ENCODE measurements at regions not wholly inside any gene's neighbourhood (a gene's known extent, or its start where the extent isn't known, plus 50 kb on each side); places are given as distances from the start of the nearest gene placed in this dataset.

GRCh38 chr11:70002433-70002832 lies 75.7 kb upstream of the ANO1 start:
- H3K56ac ChIP-seq (replicated peaks; ENCODE audit: insufficient read length, low read depth, low read length), result no peak overlapping the region
- H3K23ac ChIP-seq (ENCODE audit: insufficient read length), result no peak overlapping the region
- H3K9me3 ChIP-seq (ENCODE audit: insufficient read depth in 2 of 2, low read depth in 1 of 2, low read length in 1 of 2), result no peaks in the 10 kb centered on the region; a peak in 1 of 4 replicates
- no peak overlapping the region for H4K8ac ChIP-seq (ENCODE audit: extremely low read depth, insufficient read depth, low read length)
- no peak overlapping the region for H2AK5ac ChIP-seq (ENCODE audit: low read depth, low read length)
- TF ChIP-seq HDAC2 (IDR thresholded peaks at IDR 0.05; ENCODE audit: borderline replicate concordance in 1 of 2, low read depth in 2 of 2, low read length in 2 of 2) (no peak), SUZ12 (IDR thresholded peaks at IDR 0.05; ENCODE audit: low read length) (no peak)
- no peak overlapping the region for H3K4me3 ChIP-seq (ENCODE audit: extremely low read depth in 1 of 4, insufficient read depth in 2 of 4, low read depth in 3 of 4, low read length in 4 of 4)
- H3K27ac ChIP-seq (ENCODE audit: low read depth, low read length), result no peak overlapping the region
- peaks cover 0 to 10% (median 4%) of the 10 kb centered on the region in 4 experiments; a peak in 3 of 7 replicates for H3K4me1 ChIP-seq (replicated peaks in 1 of 4; ENCODE audit: control insufficient read depth in 3 of 4, insufficient read depth in 4 of 4, low read length in 3 of 4)
- H2BK5ac ChIP-seq (ENCODE audit: low read depth, low read length), result no peak overlapping the region
- H3K79me1 ChIP-seq (ENCODE audit: low read depth, low read length), result no peaks in the 10 kb centered on the region
- H3K18ac ChIP-seq (ENCODE audit: extremely low read depth, low read length), result no peak overlapping the region
- H2BK120ac ChIP-seq (replicated peaks; ENCODE audit: low read depth, low read length), result no peak overlapping the region
- no peaks in the 10 kb centered on the region for H3K36me3 ChIP-seq (ENCODE audit: control insufficient read depth in 2 of 4, insufficient read depth in 4 of 4, low read length in 3 of 4)
- no peak overlapping the region for H2BK15ac ChIP-seq (ENCODE audit: low read length)
- H2BK20ac ChIP-seq (ENCODE audit: low read length), result no peak overlapping the region
- no peak overlapping the region for H3K4me2 ChIP-seq (ENCODE audit: insufficient read depth in 1 of 2, low read depth in 2 of 2, low read length in 2 of 2)
- FAIRE-seq, result no peak
- no peak overlapping the region for H3K14ac ChIP-seq (ENCODE audit: insufficient read length)
- peaks cover 1 to 26% (median 16%) of the 10 kb centered on the region in 4 experiments for H3K27me3 ChIP-seq (replicated peaks in 1 of 4; ENCODE audit: control insufficient read depth in 3 of 4, extremely low read depth in 1 of 4, insufficient read depth in 3 of 4, low read length in 3 of 4)
- H3K23me2 ChIP-seq (ENCODE audit: low read depth, low read length), result peaks cover 3% of the 10 kb centered on the region; the same call in 1 of the 2 replicates
- H3K9ac ChIP-seq (replicated peaks in 1 of 4; ENCODE audit: extremely low read depth in 1 of 4, low read depth in 3 of 4, low read length in 3 of 4), result no peak overlapping the region
- no peak overlapping the region for H3K4ac ChIP-seq (replicated peaks; ENCODE audit: insufficient read length, low read depth, low read length)
- H4K91ac ChIP-seq (replicated peaks; ENCODE audit: insufficient read length, low read length), result no peak overlapping the region
- ChIA-PET POLR2A (ENCODE audit: partially characterized antibody) (no interaction called here), CTCF (ENCODE audit: partially characterized antibody) (interaction anchor here (0.7 to 1.4 kb wide), 3 partner anchors 9 to 53 kb away, joined by 3 to 4 read pairs (median 3); no protein-coding TSS in a partner anchor)
- no peak overlapping the region for H2BK12ac ChIP-seq (ENCODE audit: low read depth, low read length)
- no peaks in the 10 kb centered on the region for H3K79me2 ChIP-seq (ENCODE audit: control insufficient read depth in 1 of 2, insufficient read depth in 2 of 2, low read length in 2 of 2)
- peaks cover 0 to 5% of the 10 kb centered on the region in 2 experiments for H4K20me1 ChIP-seq (replicated peaks in 1 of 2; ENCODE audit: control insufficient read depth in 1 of 2, insufficient read depth in 2 of 2, low read length in 2 of 2)
- no peak overlapping the region for H4K5ac ChIP-seq (ENCODE audit: insufficient read length, low read depth, low read length)
- H2AFZ ChIP-seq (ENCODE audit: low read length), result no peak overlapping the region
- DNase-seq (ENCODE audit: low read depth in 1 of 2, low spot score in 2 of 2), result no peak
- WGBS, 2 experiments (ENCODE audit: extremely low coverage in 1 of 2, insufficient coverage in 1 of 2, insufficient read length in 1 of 2, insufficient replicate concordance in 2 of 2, low coverage in 1 of 2, low lambda C conversion rate in 2 of 2, missing lambda C conversion rate in 1 of 2), result 96% methylated on average over 6 of the region's 8 CpGs; no CpG with 5 or more reads in 1 of the 2 experiments
